ENCODE measurements at regions not wholly inside any gene's neighbourhood (a gene's known extent, or its start where the extent isn't known, plus 50 kb on each side); places are given as distances from the start of the nearest gene placed in this dataset.

DNA sequence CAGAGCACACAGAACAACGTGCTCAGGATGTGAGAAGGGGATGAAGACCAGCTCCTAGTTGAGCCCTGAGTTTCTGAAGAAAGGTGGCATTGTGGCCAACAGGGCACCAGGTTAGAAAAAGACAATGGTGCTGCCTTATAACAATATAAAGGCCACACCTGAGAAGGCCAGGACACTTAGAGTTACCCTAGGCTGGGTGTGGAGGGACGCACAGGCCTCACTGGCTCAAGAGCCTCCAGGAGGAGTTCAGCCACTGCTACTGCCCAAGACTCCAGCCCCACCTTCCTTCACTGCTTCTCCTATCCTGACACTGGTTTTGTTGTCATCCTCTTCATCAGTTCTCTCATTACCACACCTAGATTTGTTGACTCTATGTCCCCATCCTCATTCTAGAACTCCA, 55.2 kb upstream of the BEND6 start (continued):
- TF ChIP-seq, protein P1, sequence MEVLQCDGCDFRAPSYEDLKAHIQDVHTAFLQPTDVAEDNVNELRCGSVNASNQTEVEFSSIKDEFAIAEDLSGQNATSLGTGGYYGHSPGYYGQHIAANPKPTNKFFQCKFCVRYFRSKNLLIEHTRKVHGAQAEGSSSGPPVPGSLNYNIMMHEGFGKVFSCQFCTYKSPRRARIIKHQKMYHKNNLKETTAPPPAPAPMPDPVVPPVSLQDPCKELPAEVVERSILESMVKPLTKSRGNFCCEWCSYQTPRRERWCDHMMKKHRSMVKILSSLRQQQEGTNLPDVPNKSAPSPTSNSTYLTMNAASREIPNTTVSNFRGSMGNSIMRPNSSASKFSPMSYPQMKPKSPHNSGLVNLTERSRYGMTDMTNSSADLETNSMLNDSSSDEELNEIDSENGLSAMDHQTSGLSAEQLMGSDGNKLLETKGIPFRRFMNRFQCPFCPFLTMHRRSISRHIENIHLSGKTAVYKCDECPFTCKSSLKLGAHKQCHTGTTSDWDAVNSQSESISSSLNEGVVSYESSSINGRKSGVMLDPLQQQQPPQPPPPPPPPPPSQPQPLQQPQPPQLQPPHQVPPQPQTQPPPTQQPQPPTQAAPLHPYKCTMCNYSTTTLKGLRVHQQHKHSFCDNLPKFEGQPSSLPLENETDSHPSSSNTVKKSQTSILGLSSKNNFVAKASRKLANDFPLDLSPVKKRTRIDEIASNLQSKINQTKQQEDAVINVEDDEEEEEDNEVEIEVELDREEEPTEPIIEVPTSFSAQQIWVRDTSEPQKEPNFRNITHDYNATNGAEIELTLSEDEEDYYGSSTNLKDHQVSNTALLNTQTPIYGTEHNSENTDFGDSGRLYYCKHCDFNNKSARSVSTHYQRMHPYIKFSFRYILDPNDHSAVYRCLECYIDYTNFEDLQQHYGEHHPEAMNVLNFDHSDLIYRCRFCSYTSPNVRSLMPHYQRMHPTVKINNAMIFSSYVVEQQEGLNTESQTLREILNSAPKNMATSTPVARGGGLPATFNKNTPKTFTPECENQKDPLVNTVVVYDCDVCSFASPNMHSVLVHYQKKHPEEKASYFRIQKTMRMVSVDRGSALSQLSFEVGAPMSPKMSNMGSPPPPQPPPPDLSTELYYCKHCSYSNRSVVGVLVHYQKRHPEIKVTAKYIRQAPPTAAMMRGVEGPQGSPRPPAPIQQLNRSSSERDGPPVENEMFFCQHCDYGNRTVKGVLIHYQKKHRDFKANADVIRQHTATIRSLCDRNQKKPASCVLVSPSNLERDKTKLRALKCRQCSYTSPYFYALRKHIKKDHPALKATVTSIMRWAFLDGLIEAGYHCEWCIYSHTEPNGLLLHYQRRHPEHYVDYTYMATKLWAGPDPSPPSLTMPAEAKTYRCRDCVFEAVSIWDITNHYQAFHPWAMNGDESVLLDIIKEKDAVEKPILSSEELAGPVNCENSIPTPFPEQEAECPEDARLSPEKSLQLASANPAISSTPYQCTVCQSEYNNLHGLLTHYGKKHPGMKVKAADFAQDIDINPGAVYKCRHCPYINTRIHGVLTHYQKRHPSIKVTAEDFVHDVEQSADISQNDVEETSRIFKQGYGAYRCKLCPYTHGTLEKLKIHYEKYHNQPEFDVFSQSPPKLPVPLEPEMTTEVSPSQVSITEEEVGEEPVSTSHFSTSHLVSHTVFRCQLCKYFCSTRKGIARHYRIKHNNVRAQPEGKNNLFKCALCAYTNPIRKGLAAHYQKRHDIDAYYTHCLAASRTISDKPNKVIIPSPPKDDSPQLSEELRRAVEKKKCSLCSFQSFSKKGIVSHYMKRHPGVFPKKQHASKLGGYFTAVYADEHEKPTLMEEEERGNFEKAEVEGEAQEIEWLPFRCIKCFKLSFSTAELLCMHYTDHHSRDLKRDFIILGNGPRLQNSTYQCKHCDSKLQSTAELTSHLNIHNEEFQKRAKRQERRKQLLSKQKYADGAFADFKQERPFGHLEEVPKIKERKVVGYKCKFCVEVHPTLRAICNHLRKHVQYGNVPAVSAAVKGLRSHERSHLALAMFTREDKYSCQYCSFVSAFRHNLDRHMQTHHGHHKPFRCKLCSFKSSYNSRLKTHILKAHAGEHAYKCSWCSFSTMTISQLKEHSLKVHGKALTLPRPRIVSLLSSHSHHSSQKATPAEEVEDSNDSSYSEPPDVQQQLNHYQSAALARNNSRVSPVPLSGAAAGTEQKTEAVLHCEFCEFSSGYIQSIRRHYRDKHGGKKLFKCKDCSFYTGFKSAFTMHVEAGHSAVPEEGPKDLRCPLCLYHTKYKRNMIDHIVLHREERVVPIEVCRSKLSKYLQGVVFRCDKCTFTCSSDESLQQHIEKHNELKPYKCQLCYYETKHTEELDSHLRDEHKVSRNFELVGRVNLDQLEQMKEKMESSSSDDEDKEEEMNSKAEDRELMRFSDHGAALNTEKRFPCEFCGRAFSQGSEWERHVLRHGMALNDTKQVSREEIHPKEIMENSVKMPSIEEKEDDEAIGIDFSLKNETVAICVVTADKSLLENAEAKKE (CRISPR knock-in tag; IDR thresholded peaks at IDR 0.05), result no peak

DNA sequence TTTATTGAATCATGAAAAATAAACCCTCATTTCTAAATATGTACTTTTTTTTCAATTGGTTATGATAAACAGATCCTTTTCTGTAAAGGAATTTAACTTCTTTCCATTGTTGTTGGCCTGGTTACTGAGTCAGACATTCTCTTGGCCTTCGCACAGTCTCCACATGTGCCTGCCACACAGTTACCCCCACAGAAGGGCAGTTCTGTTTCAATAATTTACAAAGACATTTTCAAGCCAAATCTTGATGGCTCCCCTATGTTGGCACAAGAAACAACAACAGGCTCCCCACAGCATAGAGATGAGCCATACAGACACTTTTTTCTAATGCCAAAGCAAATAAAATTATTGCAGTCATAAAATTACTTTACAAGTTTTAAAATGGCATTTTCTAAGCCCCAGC, 55.6 kb upstream of the BEND6 start:
- H2AFZ ChIP-seq, result no peak overlapping the region
- H3K27me3 ChIP-seq (ENCODE audit: insufficient read depth), result no peaks in the 10 kb centered on the region
- no peak overlapping the region for H3K27ac ChIP-seq (ENCODE audit: low read depth)
- Mint-ChIP-seq H3K27ac (no peak overlapping the region), H3K9me3 (peaks cover 10% of the 10 kb centered on the region), H3K4me3 (no peak overlapping the region), H3K4me1 (peaks cover 10% of the 10 kb centered on the region), H3K27me3 (ENCODE audit: insufficient read depth, low read depth, poor library complexity) (peaks cover 7% of the 10 kb centered on the region), H3K36me3 (ENCODE audit: low read depth) (peaks cover 21% of the 10 kb centered on the region)
- no peaks in the 10 kb centered on the region for H3K9me2 ChIP-seq (ENCODE audit: insufficient read depth)
- DNase-seq (ENCODE audit: low spot score) (no peak), ATAC-seq (no peak)
- H3K4me3 ChIP-seq, result no peak overlapping the region
- H4K20me1 ChIP-seq (replicated peaks; ENCODE audit: insufficient read depth), result no peaks in the 10 kb centered on the region
- no peak overlapping the region for H3K4me2 ChIP-seq
- H3F3A ChIP-seq (replicated peaks; ENCODE audit: low read depth), result no peaks in the 10 kb centered on the region
- H3K79me2 ChIP-seq (replicated peaks; ENCODE audit: insufficient read depth), result no peaks in the 10 kb centered on the region
- no peaks in the 10 kb centered on the region for H3K4me1 ChIP-seq (ENCODE audit: insufficient read depth)
- peaks cover 7% of the 10 kb centered on the region; the same call in 1 of the 2 replicates for H3K36me3 ChIP-seq (ENCODE audit: insufficient read depth)
- TF ChIP-seq NANOG (IDR thresholded peaks at IDR 0.05; ENCODE audit: borderline replicate concordance) (no peak), STAT1 (IDR thresholded peaks at IDR 0.05; ENCODE audit: unreplicated experiment) (no peak), EZH2phosphoT487 (IDR thresholded peaks at IDR 0.05; ENCODE audit: unreplicated experiment) (no peak), JUNB (IDR thresholded peaks at IDR 0.05; ENCODE audit: unreplicated experiment) (no peak), EZH2 (IDR thresholded peaks at IDR 0.05; ENCODE audit: low read depth, unreplicated experiment) (no peak)
- TF ChIP-seq, protein P1 (CRISPR knock-in tag; IDR thresholded peaks at IDR 0.05), result no peak
- TF ChIP-seq, protein P2, sequence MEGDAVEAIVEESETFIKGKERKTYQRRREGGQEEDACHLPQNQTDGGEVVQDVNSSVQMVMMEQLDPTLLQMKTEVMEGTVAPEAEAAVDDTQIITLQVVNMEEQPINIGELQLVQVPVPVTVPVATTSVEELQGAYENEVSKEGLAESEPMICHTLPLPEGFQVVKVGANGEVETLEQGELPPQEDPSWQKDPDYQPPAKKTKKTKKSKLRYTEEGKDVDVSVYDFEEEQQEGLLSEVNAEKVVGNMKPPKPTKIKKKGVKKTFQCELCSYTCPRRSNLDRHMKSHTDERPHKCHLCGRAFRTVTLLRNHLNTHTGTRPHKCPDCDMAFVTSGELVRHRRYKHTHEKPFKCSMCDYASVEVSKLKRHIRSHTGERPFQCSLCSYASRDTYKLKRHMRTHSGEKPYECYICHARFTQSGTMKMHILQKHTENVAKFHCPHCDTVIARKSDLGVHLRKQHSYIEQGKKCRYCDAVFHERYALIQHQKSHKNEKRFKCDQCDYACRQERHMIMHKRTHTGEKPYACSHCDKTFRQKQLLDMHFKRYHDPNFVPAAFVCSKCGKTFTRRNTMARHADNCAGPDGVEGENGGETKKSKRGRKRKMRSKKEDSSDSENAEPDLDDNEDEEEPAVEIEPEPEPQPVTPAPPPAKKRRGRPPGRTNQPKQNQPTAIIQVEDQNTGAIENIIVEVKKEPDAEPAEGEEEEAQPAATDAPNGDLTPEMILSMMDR (conservative IDR thresholded peaks at IDR 0.05; ENCODE audit: low read depth in 2 of 2), result no peak

Measured in GM23338 (cell line).